GOT3 (cell line): ENCODE measurements at regions not wholly inside any gene's neighbourhood (a gene's known extent, or its start where the extent isn't known, plus 50 kb on each side); places are given as distances from the start of the nearest gene placed in this dataset.

ENCODE experiments used
- DNase-seq: peaks from one replicate; lab custom pipeline; 2025; ENCODE audit warnings: mixed read lengths; lab: John Stamatoyannopoulos, UW

GRCh38 chr15:95647531-95648277 lies 682.8 kb upstream of the NR2F2 start:
- DNase-seq, result no peak

DNA sequence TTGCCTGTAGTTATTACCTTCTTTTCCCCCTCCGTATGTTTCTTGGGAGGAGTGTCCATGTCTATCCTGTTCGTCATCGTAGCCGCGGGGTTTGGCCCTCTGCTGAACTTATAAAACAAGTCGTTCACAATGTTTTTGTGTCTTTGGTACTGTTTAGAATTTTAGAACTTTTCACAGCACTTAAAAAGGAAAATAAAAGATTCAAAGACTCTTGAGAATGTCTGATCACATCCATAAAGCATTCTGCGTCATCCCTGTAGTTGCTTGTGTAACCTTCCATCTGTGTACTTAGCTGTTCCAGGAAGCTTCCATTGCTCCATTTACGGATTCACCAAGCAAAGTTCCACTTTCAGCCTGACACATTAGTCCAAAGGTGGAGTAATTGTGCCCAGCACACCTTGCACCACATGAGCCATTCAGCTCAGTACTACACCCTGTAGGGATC lies 677.1 kb upstream of the NR2F2 start:
- DNase-seq, result no peak

- DNase-seq, result no peak
These were observed 675.4 kb upstream of the NR2F2 start for GRCh38 chr15:95655089-95655607.

DNA sequence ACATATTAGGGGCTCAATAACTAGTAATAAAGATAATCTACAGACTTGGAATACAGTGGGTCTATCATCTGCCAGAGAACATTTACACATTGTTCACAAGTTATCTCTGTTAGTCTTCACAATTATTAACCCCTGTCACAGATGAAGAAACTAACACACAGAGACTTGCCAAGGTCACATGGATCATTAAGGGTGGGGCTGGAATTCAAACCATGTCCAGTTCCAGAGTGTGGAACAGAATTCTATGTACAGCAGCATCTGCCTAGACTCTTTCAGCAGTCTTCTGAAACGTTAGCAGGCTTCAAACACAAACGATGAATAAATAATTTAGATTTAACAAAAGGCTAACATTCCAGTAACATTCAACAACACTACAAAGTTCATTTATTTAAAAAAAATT lies 673.9 kb upstream of the NR2F2 start:
- no peak for DNase-seq

GRCh38 chr15:95658799-95659198 lies 671.7 kb upstream of the NR2F2 start:
- no peak for DNase-seq

GRCh38 chr15:95659656-95660055 lies 670.8 kb upstream of the NR2F2 start:
- DNase-seq, result no peak

GRCh38 chr15:95662638-95663037 lies 667.9 kb upstream of the NR2F2 start:
- DNase-seq, result no peak

DNA sequence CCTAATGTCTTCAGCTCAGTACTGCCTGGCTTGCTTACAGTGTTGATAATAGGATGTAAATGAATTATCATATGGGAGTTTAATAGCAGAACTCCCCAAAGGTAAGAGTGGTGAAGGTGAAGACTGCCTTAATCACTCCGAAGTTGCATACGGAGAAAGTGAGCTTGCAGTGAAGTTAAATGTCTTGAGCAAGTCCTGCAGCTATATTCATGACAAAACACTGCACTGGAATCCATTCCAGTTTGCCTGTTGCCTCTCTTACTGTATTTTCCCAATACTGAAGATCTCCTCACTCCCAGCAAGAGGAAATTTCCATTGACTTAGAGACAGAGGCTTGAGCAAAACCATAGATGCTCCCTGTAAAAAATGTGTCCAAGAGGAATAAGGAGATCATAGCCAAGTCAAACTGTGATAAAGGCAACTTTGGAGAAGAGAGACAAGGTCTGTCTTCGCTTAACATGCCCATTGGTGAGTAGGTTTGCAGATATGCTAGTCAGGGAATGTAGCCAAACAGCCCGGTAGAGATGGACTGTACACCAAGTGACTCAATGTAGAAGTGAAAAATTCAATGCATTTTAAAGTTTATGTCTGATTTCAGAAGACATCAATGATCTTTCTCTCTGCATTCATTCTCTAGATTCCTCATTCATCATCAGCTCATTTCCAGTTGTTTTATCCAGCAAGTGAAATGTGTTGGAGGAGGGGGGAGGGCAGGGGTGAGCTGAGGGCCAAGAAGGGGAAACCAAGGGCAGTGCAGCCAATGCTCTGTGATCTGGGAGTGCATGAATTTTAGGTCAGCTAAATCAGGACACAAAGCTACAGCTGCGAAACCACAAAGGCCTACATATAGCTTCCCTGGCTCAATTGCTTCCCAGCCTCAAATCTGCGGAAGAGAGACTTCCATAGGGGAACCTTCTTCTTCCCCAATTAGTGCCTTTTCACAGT lies 667.1 kb upstream of the NR2F2 start:
- no peak for DNase-seq

DNA sequence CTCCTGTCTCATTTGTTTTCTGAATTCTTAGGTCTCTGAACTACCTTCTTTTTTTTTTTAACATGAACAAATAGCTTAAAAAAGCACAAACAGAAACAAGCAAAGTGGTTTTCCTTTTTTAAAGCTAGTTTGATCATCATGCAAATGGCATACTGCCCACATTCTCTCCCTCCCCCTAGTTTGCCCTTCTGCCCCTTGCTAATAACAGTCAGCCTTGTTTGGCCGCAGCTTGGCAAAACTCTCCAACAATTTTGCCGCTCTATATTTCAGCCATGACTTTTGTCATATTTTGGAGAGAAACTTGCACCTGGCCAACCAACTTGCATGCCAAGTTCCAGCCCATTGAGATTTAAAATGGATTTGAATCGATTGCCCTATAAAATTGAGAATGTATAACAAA lies 666.0 kb upstream of the NR2F2 start:
- no peak for DNase-seq

GRCh38 chr15:95669146-95669922 lies 661.2 kb upstream of the NR2F2 start:
- DNase-seq, result no peak

- DNase-seq, result no peak
These were observed 656.5 kb upstream of the NR2F2 start for GRCh38 chr15:95674031-95674430.

DNA sequence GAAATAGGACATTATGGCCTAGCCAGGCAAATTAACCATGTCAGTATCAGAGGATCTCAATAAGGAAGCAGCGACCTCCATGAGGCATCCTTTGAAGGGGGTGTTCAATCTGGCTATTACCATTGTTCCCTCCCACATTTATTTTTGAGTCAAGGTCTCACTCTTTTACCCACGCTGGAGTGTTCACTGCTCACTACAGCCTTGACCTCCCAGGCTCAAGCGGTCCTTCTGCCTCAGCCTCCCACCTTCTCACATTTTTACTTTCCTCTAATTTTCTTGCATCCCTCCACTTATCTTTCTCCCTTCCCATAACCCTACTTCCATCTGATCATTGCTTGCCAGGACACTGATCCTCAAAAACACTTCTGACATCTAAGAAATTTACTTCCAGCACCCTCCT lies 654.0 kb upstream of the NR2F2 start:
- DNase-seq, result no peak

GRCh38 chr15:95679847-95680582 lies 650.5 kb upstream of the NR2F2 start:
- DNase-seq, result no peak

DNA sequence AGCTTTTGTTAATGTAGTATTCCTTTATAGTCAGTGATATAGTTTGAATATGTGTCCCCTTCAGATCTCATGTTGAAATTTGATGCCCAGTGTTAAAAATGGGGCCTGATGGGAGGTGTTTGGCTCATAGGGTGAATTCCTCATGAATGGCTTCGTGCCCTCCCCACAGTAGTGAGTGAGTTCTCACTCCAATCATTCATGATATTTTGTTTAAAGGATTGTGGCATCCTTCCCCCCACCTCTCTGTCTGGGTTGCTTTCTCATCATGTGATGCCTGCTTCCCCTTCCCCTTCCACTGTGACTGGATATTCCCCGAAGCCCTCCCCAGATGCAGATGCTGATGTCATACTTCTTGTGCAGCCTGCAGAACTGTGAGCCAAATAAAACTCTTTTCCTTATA lies 649.8 kb upstream of the NR2F2 start:
- no peak for DNase-seq

DNA sequence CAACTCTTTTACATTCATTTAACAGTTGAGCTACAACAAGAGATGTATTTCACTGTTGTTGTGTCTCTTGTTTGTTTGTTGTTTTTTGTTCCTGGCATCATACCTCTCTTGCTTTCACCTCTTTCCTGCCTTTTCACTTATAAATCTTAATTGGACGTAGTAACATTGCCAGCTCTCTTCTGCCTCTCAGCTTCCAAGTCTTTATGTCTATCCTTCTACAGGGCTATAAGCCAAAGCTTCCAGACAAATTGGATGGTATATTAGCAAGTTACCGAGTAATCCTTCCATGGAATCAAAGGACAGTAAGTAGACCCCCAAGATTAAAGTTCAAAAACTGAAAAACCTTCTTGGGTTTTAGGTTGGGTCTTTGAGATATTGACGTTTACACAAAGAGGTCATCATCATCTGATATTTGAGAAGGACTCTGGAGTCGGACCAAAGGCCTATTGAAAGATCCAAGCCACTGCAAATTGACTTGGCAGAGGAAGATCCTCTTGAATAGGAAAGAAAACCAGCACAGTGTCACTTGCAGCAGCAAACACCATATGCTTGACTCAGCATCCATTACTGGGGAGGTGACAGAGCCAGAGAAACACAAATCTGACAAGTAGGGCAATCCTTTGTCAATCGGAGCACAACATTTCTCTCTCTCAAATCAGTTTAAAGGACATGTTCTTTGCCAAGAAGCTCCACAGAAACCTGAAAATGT lies 648.5 kb upstream of the NR2F2 start:
- no peak for DNase-seq

GRCh38 chr15:95684126-95684525 lies 646.4 kb upstream of the NR2F2 start:
- no peak for DNase-seq

DNA sequence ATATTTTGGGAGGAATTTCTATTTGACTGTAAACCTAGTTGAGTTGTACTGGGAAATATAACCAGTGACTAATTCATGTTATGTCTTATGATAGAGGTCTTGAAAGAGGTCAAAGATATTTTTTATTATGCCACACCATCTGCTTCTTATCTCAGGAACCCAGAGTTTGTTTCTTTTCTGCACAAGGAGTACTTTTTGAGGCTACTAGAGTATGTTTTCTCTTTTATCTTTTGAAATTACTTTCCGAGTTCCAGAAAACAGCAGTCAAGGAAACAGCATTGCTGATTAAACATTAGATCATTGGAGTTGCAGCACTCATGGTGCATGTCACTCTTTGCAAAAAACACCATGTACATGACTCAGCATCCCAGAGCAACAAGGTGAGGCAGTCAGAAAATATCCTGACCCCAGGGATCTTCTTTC lies 645.8 kb upstream of the NR2F2 start:
- DNase-seq, result no peak

DNA sequence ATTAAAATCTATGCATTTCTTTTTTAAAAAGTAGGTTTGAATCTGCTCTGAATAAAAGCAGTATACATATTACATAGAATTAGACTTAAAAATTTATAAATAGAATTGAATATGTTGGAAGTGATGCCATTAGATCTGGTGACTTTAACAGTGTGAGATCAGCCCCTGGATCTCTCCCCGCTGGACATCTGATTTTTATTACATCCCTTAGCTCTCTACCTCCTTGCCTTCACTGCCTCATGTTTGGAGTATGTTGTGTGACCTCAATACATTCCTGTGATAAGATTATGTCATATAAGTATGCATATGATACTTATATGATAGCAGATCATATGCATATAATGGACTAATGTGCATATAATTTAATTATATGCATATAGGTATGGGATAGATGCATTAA lies 643.4 kb upstream of the NR2F2 start:
- no peak for DNase-seq

GRCh38 chr15:95687686-95688085 lies 642.8 kb upstream of the NR2F2 start:
- no peak for DNase-seq

DNA sequence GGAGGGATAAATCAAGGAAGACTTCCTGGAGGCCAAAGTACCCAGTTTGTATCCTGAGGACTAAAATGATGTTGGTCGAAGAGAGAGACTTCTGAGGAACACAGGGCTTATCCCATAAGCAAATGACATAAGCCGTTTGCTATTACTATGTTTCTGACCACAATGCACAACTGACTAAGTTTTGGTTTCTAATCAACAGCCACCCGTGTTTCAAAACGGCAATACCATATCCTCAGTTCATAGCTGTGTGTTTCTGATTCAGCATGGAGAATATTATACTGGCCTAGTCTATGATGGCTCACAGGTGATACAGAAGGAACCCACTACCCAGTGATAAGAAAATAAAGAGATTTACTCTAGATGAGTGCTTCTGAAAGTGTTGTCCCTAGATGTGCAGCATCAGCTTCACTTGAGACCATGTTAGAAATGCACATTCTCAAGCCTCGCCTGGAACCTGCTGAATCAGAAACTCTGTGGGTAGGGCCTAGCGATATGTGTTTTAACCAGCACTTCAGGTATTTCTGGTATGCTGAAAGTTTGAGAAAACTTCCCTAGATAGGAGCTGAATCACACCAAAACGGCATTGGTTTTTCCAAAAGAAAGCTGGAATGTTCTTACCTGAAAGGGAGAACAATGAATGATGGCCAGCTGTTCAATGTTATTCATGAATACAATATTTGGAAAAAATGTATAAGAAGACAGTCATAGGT lies 639.7 kb upstream of the NR2F2 start:
- DNase-seq, result no peak
